ENCODE measurements at regions not wholly inside any gene's neighbourhood (a gene's known extent, or its start where the extent isn't known, plus 50 kb on each side); places are given as distances from the start of the nearest gene placed in this dataset.

- TF ChIP-seq TP53 (CRISPR knock-in tag; conservative IDR thresholded peaks at IDR 0.05) (no peak), POLR2G (IDR thresholded peaks at IDR 0.05; ENCODE audit: low read depth, low read length) (no peak)
- TF ChIP-seq, protein P1, sequence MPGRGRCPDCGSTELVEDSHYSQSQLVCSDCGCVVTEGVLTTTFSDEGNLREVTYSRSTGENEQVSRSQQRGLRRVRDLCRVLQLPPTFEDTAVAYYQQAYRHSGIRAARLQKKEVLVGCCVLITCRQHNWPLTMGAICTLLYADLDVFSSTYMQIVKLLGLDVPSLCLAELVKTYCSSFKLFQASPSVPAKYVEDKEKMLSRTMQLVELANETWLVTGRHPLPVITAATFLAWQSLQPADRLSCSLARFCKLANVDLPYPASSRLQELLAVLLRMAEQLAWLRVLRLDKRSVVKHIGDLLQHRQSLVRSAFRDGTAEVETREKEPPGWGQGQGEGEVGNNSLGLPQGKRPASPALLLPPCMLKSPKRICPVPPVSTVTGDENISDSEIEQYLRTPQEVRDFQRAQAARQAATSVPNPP (CRISPR knock-in tag; IDR thresholded peaks at IDR 0.05), result no peak
Measured at GRCh38 chr5:68468322-68468721, 252.8 kb downstream of the PIK3R1 start.

Measured in HepG2 (cell line).